Thyroid gland (tissue), 4 donors: ENCODE measurements at regions not wholly inside any gene's neighbourhood (a gene's known extent, or its start where the extent isn't known, plus 50 kb on each side); places are given as distances from the start of the nearest gene placed in this dataset.

ENCODE experiments used
- CTCF ChIP-seq, 6 experiments: fragments of 200-600 bp in 3 of 6; fragments of 450-650 bp in 3 of 6; sonication (generic) in 3 of 6; IDR thresholded peaks; one replicate each; pipeline ENCODE4 v1.5.1; 2016 to 2019; ENCODE audit warnings: antibody characterized with exemption in 6 of 6, mild to moderate bottlenecking in 2 of 6, inconsistent platforms in 1 of 6, moderate library complexity in 1 of 6
- POLR2A ChIP-seq, 2 donors: fragments of 450-650 bp; IDR thresholded peaks; one replicate each; pipeline ENCODE4 v1.6.1; 2017; ENCODE audit warnings: antibody characterized with exemption in 2 of 2, mild to moderate bottlenecking in 2 of 2, moderate library complexity in 1 of 2

GRCh38 chr18:44424645-44425035 is 256.0 kb upstream of the SETBP1 start:
- TF ChIP-seq CTCF (IDR thresholded peaks at IDR 0.05) (no peak), POLR2A (IDR thresholded peaks at IDR 0.05) (no peak)
